Cerebellar cortex (tissue), 1 donor: ENCODE measurements at regions not wholly inside any gene's neighbourhood (a gene's known extent, or its start where the extent isn't known, plus 50 kb on each side); places are given as distances from the start of the nearest gene placed in this dataset.

Source experiments
- DNase-seq: peaks from one replicate; pipeline ENCODE4 v3.0.0-alpha.2; 2015; ENCODE audit warnings: low spot score

DNA sequence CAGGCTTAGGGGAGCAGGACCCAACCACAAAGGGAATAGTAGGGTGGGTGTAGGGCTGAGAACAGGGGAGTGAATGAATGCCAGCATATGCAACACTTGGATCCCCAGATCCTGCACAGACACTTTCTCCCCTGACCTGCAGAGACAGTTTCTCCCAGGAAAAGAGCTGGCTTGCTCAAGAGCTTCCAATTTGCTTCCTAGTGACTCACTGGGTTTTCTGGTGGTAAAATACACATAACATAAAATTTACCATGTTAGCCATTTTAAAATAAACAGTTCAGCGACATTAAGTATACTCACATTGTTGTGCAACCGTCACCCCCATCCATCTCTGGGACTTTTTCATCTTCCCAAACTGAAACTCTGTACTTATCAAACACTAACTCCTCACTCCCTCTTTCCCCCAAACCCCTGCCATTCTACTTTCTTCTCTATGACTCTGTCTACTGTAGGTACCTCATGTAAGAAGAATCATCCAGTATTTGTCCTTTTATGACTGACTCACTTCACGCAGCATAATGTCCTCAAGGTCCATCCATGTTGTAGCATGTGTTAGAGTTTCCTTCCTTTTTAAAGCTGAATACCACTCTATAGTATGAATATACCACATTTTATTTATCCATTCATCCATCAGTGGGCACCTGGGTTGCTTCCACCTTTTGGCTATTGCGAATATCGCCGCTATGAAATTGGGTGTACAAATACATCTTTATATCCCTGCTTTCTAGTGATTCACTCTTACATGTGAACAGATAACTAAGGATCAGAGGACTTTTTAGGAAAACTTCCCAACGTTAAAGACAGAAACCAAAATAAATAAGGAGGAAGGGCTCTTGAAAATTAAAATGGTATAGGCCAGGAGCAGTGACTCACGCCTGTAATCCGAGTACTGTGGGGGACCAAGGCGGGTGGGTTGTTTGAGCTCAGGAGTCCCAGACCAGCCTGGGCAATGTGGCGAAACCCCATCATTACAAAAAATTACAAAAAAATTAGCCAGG lies 95.6 kb upstream of the TJP1 start:
- DNase-seq, result no peak

DNA sequence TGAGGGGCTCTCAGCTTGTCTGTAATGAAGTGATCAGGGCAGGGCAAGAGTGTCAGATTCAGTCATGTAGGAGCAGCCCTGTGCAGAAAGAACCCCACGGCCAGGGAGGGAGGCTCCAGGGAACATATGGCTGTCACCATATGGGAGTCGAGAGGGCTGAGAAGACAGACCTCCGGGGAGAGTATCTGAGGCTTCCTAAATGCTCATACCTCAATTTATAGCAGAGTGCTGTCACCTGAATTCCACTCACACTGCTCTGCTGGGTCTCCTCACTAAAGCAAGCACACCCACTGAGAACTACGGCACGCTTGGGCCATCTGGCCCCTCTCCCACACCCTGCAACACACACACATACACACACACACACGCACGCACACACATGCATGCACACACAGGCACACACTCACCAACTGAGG lies 92.3 kb upstream of the TJP1 start:
- peak; percentile 8 for DNase-seq

- no peak for DNase-seq
Observed at GRCh38 chr15:29913528-29914135, 91.4 kb upstream of the TJP1 start.

- DNase-seq, result no peak
Observed at GRCh38 chr15:29911705-29912104, 89.4 kb upstream of the TJP1 start.

GRCh38 chr15:29910068-29910467 lies 87.8 kb upstream of the TJP1 start:
- no peak for DNase-seq

DNA sequence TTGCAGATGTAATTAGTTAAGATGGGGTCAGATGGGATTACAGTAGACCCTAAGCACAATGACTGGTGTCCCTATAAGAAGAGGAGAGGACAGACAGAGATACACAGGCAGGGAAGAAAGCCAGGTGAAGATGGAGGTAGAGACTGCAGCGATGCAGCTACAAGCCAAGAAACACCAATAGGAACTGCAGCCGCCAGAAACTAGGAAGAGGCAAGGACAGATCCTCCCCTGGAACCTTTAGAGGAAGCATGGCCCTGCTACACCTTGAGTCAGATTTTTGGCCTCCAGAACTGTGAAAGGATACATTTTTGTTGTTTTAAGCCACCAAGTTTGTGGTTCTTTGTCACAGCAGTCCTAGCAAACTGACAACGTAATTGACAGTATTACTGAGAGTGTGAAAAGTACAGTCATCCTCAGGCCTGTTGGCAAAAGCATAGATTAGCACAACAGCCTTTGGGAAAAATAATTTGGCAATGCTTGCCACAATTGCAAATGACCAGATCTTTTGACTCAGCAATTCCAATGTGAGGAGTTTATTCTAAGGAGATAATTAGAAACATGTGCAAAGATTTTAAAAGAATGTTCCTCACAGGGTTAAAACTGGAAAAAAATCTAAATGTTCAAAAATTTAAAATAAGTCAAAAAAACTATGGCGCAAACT lies 82.6 kb upstream of the TJP1 start:
- DNase-seq, result no peak

GRCh38 chr15:29903785-29904464 lies 81.7 kb upstream of the TJP1 start:
- DNase-seq, result no peak

DNA sequence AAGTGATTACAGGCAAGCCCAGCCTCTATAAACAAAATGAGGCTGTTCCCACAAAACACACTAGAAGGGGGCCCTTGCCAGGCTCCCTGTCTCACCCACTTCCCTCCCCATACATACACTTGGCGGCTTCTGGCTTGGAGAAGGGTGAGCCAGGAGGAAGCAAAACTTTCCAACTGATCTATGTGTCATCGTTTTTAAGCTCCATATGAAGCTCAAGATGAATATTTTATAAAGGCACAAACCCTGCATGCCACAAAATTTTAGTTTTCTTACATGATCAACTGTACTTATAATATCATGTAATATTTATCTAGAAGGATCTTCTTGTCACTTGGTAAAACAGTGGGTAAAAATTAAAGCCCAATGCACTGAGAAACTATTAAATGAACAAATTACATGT lies 80.8 kb upstream of the TJP1 start:
- no peak for DNase-seq

DNA sequence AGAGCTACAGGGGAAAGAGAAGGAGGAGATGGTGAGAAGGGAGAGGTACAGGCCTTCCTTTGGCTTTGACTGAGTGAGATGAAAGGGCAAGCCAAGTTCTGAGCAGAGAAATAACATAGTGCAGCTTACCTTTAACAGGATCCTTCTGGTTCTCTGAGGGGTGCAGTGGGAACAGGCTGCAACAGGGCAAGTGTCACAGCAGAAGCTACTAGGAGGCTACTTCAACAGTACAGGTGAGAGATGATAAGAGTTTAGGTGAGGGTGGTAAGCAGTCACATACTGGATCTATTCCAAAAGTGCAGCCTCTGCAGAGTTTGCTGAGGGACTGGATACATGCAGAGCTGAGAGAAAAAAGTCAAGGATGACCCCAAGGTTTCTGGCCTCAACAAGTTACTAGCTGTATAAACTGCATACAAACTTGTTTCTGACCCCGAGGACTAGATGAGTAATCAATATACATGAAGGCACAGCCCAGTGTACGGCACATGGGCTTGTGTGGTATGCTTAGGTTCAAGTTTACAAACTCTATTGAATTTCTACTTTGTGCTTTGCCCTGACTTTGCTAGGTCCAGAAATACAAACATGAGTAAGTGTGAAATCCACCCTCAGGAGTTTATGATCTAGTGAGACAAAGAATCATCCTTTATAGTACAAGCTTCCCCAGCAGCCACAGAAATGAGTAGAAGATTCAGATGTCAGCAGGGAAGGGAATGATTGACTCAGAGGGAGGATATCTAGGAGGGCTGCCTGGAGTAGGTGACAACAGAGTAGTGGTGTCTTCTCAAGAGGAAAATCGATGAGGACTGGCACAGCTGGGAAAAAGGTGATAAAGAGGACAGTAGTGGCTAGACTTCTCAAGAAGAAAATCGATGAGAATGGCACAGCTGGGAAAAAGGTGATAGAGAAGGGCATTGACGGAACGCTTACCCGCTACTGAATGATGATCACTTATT lies 78.2 kb upstream of the TJP1 start:
- no peak for DNase-seq

DNA sequence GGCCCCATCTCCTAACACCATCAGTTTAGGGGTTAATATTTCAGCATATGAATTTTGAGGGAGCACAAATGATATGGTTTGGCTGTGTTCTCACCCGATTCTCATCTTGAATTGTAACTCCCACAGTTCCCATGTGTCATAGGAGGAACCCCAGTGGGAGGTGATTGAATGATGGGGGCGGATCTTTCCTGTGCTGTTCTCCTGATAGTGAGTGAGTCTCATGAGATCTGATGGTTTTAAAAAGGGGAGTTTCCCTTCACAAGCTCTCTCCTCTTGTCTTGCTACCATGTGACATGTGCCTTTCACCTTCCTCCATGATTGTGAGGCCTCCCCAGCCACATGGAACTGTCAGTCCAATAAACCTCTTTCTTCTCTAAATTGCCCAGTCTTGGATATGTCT lies 73.8 kb upstream of the TJP1 start:
- DNase-seq, result no peak

GRCh38 chr15:29891096-29891457 lies 68.8 kb upstream of the TJP1 start:
- DNase-seq, result no peak

DNA sequence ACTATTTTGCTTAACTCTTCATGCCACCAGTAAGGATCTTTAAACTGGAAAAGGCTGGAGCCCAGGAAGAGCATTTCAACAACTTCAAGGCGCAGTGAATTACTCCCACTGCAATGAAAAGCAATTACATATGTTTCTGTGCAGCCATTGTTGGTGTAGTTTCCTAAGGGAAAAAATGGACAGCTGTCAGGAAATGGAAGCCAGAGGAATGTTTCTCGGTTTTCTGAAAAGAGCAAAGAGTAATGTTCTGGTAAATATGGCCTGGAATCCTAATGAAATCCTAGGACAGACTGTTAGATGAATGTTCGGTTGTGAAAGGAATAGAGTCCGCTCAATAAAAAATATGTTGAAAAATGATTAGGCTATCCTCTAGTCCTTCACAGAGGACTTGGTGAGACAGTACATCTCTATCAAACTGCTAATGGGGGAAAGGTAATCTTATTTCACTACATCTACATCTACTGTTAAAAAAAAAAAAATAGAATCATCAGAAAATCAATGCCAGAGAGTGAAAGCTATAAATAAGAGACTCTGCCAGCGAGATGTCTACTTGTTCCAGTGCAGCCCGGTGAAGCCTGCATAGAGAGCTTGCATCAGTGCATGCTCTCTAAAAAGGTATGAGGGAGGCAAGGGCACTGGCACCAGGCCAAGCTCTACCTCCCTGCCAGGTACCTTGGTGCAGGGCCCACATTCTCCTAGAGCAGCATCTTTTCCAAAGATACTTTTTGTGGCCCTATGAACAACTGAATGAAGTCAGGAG lies 68.2 kb upstream of the TJP1 start:
- DNase-seq, result peak; percentile 40

- no peak for DNase-seq
Observed at GRCh38 chr15:29889542-29890329, 67.5 kb upstream of the TJP1 start.

DNA sequence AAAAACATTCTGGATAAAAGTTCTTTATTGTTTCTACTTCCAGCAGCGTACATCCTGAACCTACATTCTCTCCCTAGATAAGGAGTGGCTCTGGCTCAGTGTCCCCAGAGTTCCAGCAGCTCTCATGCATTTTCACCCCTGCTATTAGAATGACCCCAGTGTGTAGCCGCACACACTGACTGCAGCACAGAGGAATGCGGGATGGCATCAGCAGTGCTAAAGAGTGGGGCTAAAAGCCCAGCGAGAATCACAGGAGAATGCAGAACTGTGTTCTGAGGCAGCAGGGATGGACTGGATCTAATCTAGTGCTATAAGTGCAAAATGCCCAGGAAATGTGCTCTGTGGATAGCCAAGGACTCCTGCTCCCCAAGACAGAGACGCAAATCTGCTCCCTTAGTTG lies 66.4 kb upstream of the TJP1 start:
- no peak for DNase-seq

GRCh38 chr15:29887721-29888120 lies 65.5 kb upstream of the TJP1 start:
- DNase-seq, result no peak

DNA sequence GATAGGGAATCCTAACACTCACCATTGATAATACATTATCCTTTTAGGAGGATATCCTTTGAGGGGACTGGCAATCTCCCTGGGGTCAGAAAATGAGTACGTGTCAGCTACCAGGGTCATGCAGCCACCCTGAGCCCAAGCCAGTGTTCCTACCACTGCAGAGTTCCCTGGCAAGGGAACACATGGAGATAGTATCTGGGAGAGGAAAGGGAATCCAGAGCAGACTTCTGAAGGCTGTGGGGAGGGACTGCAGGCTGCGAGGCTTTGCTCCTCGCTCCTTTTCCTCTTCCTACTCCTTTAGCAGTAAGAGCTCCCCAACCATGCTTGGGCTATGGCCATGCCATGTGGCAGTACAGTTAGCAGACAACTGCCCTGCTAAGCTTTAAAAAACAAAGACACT lies 62.9 kb upstream of the TJP1 start:
- no peak for DNase-seq

GRCh38 chr15:29883126-29883525 lies 60.9 kb upstream of the TJP1 start:
- DNase-seq, result no peak

DNA sequence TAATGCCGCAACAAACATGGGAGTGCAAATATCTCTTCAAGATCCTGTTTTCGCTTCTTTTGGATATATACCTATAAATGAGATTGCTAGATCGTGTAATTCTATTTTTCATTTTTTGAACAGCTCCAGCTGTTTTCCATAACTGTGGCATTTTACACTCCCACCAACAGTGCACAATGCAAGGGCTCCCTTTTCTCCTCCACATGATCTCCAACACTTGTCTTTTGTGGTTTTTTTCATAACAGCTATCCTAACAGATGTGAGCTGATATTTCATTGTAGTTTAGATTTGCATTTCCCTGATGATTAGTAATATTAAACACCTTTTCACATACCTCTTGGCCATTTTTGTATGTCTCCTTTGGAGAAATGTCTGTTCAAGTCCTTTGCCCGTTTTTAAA lies 58.6 kb upstream of the TJP1 start:
- no peak for DNase-seq

DNA sequence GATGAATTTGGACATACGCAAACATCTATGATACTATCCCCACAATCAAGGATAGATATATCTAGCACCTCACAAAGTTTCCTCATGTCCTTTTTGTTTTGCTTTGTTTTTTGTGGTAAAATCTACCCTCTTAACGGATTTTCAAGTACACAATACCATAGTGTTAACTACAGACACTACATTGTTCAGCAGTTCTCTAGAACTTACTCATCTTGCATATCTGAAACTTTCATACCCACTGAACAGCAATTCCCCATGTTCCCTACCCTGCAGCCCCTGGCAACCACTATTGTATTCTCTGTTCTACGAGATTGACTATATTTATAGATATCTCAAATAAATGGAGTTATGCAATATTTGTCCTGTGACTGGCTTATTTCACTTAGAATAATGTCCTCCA lies 58.1 kb upstream of the TJP1 start:
- no peak for DNase-seq

DNA sequence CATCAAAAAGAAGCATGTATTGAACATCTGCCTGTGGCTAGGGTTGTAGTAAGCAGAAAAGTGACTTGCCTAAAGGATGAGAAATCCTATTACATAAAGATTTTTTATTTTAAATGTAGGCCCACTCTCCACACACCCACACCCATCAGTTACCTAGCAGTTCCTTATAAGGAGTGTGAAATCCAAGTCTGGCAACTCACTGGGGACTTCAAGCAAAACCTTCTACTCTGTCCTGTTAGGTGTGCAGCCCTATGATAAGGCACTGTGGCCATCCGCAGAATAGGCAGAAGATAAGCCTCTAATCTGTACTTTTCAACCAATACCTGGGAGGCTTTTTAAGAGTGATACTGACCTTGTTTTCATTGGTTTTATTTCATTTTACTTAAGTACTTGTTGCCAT lies 52.7 kb upstream of the TJP1 start:
- no peak for DNase-seq
